WI38 (cell line): ENCODE measurements at regions not wholly inside any gene's neighbourhood (a gene's known extent, or its start where the extent isn't known, plus 50 kb on each side); places are given as distances from the start of the nearest gene placed in this dataset.

Experiments used
- H3K4me3 ChIP-seq: 2 replicates; pipeline ENCODE4 v1.5.1; 2011; ENCODE audit warnings: low read depth, mild to moderate bottlenecking, control low read depth, low read length
- CTCF ChIP-seq: IDR thresholded peaks from 2 replicates; pipeline ENCODE4 v1.5.1; 2012; ENCODE audit warnings: low read depth, mild to moderate bottlenecking, control low read depth, low read length

- TF ChIP-seq CTCF, result no peak
- H3K4me3 ChIP-seq, result no peak overlapping the region
Measured at GRCh38 chr3:78139166-78139565, 1099.3 kb downstream of the ROBO2 start.

GRCh38 chr3:78140274-78140673 lies 1100.4 kb downstream of the ROBO2 start:
- no peak for TF ChIP-seq CTCF
- no peak overlapping the region for H3K4me3 ChIP-seq

GRCh38 chr3:78140866-78141265 lies 1101.0 kb downstream of the ROBO2 start:
- no peak overlapping the region for H3K4me3 ChIP-seq
- TF ChIP-seq CTCF, result no peak

- no peak for TF ChIP-seq CTCF
Measured at GRCh38 chr3:78141269-78141668, 1101.4 kb downstream of the ROBO2 start.

GRCh38 chr3:78143000-78143399 lies 1103.1 kb downstream of the ROBO2 start:
- TF ChIP-seq CTCF, result no peak
- no peak overlapping the region for H3K4me3 ChIP-seq

More at GRCh38 chr3:78141269-78141668, 1101.4 kb downstream of the ROBO2 start:
- H3K4me3 ChIP-seq, result no peak overlapping the region

- no peak for TF ChIP-seq CTCF
- no peak overlapping the region for H3K4me3 ChIP-seq
Measured at GRCh38 chr3:78148986-78149717, 1109.3 kb downstream of the ROBO2 start.

- H3K4me3 ChIP-seq, result no peak overlapping the region
- no peak for TF ChIP-seq CTCF
Measured at GRCh38 chr3:78153973-78154372, 1114.1 kb downstream of the ROBO2 start.
